Stimulated activated CD4-positive, alpha-beta T cell treated with anti-CD3 and anti-CD28 coated beads, Interleukin-2, amount 100 ng/mL, for 48 hours (primary cell): ENCODE measurements at regions not wholly inside any gene's neighbourhood (a gene's known extent, or its start where the extent isn't known, plus 50 kb on each side); places are given as distances from the start of the nearest gene placed in this dataset.
"Not testable (repeated sequence)": the region's sequence is repeated elsewhere in the genome, so short reads cannot be mapped to it uniquely, and the experiment has no call there.

Source experiments
- DNase-seq, 2 donors: peaks; one replicate each; pipeline ENCODE4 v3.0.0-alpha.2; 2020

DNA sequence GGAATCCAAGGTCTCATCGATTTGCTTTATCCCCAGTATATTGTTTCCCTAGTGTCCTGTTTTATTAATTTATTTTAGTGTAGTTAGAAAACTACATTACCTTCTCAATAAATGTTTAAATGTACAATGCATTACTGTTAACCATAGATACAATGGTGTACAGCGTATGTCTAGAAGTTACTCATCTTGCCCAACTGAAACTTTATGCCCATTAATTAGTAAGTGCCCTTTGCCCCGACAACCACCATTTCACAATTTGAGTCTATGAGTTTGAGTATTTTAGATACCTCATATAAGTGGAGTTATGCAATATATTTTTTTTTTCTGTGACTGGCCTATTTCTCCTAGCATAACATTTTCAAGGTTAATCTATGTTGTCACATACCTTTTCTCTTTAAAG, 1343.0 kb upstream of the SLC39A10 start:
- DNase-seq = no peak

DNA sequence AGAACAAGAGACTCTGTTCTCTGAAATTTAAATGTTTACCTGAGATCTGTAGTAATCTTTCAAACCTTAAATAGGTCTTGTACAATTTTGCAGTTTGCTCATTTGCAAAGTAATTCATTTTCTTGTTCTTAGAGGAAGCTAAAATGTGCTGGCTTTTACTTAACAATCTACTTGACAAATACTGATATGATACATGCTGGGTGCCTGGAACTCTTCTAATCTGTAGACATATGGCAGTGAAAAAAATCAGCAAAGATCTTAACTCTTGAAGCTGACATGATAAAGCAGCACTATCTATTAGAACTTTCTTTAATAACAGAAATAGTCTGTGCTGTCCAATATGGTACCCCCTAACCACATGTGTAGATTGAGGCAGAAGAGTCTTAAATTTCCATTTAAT, 1352.8 kb upstream of the SLC39A10 start:
- no peak for DNase-seq

- DNase-seq = no peak
These were observed 1355.1 kb upstream of the SLC39A10 start for GRCh38 chr2:194301946-194302345.

DNA sequence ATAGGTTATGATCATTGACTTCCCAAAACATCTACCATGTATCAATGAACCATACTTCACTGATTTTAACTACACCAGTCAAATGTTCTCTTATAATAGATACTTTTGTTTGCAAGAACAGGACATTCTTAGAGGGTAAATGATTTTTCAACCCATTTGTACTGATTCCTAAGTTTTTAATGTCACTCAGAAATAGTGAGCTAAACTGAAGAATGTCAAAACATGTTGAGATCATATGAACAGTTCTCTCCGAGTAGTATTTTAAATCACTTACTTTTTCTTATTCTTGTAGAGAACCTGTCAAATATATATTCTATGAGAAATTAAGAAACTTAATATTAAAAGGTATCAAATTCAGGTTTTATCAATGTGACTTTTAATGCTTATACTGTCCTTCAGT, 1362.9 kb upstream of the SLC39A10 start:
- DNase-seq = no peak

DNA sequence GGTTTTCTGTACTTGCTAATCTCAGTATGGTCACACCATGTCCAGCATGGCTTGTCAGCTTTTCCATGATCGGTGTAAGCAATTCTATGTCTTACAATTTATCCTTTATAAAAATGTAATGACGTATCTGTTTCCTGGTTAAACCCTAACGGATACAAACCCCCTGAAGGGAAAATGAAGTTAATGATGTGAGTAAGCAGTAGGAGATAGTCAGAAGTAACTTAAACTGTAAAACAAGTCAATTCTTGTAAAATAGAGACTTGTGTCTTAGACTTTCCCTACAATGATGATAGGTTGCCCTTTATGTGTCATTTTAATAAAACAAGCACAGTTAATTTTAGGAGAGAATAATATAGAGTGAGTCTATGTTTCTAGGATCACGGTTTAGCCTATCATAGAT, 1365.9 kb upstream of the SLC39A10 start:
- DNase-seq = no peak

- no peak for DNase-seq
These were observed 1367.2 kb upstream of the SLC39A10 start for GRCh38 chr2:194289712-194290346.

GRCh38 chr2:194276667-194277066, 1380.4 kb upstream of the SLC39A10 start:
- not testable (repeated sequence) for DNase-seq

DNA sequence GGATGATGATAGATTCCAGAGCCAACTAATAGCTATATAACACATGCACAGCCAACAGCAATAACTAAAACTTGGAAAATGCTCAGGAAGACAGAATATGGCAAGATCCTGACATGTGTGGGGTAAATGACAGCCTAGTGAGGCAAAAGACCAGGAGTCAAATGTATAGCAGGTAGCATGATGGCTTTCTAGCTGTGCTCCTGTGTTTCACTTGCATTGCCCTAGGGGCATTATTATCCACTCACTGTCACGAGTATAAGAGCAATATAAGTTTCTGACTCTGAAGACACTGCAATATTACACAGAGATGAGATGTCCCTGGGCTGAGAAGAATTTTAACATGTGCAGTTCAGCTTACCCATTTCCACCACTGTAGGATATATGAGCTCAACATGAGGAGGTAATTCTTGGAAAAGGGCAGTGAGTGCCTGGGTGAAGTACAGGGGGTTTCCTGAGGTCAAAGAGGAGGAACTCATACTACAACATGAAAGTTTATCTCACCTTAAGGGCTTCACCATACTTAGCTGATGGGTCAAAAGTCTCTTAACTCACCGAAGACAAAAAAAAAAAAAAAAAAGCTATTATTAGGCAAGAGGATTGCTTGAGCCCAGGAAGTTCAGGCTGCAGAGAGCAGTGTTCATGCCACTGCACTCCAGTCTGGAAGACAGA, 1385.6 kb upstream of the SLC39A10 start:
- DNase-seq = no peak

- DNase-seq = no peak
These were observed 1386.4 kb upstream of the SLC39A10 start for GRCh38 chr2:194270648-194271047.

DNA sequence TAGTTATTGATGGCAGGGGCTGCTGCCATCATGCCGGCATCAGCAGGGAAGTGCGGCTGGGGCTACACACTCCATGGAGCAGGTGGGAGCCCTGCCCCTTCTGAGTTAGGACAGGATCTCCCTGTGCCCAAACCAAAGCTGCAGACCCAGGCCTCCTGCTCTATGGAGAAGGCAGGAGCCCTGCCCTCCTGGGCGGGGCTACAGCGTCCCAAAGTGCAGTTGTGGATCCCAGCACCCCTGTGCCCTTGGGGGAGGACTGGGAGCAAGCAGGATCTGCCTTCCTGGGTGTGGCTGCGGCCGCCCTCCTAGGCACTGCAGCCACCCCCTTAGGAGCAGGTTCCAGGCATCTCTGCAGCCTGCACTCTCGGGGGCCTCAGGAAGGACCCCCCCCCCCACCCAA, 1392.4 kb upstream of the SLC39A10 start:
- no peak for DNase-seq

GRCh38 chr2:194260185-194260584, 1396.8 kb upstream of the SLC39A10 start:
- DNase-seq = no peak

GRCh38 chr2:194257095-194257494, 1399.9 kb upstream of the SLC39A10 start:
- DNase-seq = no peak

GRCh38 chr2:194253528-194254259, 1403.3 kb upstream of the SLC39A10 start:
- no peak for DNase-seq

DNA sequence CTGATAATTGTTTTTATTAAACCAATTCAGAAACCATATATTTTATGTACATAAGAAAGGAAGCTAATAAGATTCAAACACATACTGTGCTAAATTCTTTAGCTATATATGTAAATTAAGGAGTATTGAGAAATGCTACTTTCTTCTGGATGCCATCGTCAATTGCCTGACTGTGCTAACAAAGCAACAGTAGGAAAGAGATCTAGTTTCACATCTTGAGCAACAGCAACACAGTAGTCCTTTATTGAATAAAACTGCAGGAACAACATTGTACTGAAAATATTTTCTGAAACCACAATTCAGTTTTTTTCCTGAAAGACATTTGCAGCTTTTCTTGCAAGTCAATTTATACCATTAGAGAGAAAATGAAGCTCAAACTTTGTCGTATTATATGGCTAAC, 1404.9 kb upstream of the SLC39A10 start:
- DNase-seq = no peak

GRCh38 chr2:194232600-194232999, 1424.4 kb upstream of the SLC39A10 start:
- no peak for DNase-seq

DNA sequence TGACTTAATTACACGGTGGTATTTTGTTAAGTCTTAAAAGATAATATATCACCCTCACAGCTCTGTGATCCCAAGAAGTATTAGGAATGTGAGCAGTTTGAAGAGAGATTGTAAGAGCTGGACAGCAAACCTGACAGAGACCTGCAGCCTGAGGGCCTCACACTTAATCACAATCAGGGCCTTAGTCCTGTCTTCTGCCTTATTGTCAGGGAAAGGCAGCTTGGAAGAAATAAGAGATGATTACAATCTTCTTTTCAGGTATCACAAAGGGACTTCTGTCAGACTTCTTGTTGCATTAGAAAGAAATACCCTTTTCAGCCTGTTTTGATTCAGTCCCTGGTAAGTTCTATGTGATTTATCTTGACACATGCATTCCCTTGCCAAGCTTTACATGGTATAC, 1433.8 kb upstream of the SLC39A10 start:
- DNase-seq = no peak

DNA sequence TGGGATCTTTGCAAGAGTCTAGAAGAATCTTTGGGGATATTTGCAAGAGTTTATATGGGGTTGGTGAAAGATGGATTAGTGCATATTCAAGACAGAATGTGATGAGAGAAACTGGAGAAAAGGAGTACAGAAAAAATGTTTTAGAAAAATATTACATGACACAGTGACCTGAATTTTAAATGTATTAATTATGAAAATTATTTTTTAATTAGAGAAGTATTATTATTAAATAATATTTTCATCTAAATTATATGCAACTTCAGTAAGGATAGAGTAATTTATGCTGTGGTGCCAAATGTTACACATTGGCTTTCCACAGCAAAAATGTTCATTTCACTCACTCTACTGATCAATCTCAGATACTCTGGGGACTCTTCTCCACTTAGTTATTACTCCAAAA, 1442.8 kb upstream of the SLC39A10 start:
- DNase-seq = no peak

DNA sequence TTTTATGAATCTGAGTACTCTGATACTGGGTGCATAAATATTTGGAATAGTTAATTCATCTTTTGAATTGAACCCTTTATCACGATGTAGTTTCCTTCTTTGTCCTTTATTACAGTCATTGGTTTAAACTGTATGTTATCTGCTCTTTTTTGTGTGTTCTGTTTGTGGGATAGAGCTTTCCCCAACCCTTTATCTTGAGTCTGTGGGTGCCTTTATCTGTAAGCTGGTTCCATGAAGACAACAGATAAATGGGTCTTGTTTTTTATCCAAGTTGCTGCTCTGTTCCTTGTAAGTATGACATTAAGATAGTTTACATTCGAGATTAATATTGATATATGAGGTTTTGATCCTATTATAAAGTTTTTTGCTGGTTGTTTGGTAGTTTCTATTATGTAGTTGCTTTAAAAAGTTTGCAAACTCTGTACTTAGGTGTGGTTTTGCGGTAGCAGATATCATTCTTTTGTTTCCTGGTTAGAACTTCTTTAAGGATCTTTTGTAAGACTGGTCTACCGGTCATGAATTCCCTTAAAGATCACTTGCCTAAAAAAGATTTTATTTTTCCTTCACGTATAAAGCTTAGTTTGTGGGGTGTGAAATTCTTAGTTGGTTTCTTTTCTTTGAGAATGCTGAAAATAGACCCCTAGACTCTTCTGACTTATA, 1451.3 kb upstream of the SLC39A10 start:
- no peak for DNase-seq

- no peak for DNase-seq
These were observed 1453.1 kb upstream of the SLC39A10 start for GRCh38 chr2:194203898-194204297.

DNA sequence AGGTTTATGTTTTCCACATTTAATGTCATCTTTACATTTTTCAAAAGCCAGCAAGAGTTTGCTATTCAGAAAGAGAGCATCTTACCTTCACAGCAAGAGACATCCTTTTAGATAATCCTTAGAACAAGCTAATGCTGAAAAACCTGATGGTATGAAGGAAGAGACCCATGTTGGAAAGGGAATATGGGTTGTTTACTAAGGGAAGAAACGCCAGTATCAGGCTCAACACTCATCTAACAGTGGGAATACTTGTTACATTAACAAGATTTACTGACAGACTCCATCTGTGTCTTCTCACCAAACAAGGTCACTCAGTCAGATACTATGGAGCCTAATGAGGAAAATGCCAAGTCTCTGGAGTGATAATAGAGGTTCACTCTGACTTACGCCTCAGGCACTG, 1474.1 kb upstream of the SLC39A10 start:
- DNase-seq = no peak

DNA sequence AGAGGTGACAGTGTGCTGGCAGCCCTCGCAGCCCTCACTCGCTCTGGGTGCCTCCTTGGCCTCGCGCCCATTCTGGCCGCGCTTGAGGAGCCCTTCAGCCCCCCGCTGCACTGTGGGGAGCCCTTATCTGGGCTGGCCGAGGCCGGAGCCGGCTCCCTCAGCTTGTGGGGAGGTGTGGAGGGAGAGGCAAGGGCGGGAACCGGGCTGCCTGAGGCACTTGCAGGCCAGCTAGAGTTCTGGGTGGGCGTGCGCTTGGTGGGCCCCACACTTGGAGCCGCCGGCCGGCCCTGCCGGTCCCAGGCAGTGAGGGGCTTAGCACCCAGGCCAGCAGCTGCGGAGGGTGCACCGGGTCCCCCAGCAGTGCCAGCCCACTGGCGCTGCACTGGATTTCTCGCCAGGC, 1480.9 kb upstream of the SLC39A10 start:
- DNase-seq = no peak

- DNase-seq = no peak
These were observed 1490.2 kb upstream of the SLC39A10 start for GRCh38 chr2:194166818-194167217.

DNA sequence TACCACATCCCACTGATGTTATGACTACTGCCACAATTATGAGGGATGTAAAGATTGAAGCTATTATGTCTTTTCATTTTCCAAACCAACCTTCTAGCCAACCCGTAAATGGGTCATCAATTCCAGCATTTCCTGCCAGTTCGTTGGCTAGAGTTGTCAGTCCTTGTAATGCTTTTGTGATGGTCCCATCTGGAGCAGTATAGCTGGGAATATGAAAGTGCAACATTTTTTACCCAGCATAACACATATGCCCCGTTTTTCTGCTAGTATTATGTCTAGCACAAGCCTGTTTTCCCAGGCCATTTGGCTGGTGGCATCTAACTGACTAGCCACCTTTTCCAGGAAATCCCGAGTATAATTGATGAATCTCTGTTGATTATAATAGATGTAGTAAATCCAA, 1501.6 kb upstream of the SLC39A10 start:
- DNase-seq = no peak

DNA sequence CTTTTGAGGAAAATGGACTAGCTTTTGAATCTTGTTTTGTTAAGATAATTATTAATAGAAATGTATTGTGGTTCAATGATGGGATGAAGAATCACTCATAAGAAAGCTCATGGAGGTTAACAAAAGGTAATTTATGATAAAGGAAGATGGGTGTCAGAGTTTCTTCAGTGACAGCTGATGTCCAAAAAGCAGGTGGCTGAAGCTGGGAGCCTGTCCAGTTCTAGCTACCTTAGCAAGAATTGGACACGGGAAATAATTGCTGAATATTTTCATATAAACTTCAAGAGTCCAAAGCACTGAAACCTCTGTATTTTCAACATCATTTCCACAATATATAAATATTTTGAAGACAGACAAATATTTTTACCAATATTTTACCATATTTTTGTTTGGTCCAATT, 1505.8 kb upstream of the SLC39A10 start:
- no peak for DNase-seq
